GM18505 (cell line): ENCODE measurements at regions not wholly inside any gene's neighbourhood (a gene's known extent, or its start where the extent isn't known, plus 50 kb on each side); places are given as distances from the start of the nearest gene placed in this dataset.

Source experiments
- ATAC-seq: cut with Tn5 transposase; IDR thresholded peaks from one replicate; pipeline ENCODE4 v1.9.1; 2021; ENCODE audit not compliant: unreplicated experiment
- POLR2A ChIP-seq: IDR thresholded peaks from 4 replicates; pipeline ENCODE4 v1.6.1; 2011; ENCODE audit warnings: borderline replicate concordance; ENCODE audit not compliant: insufficient read depth, insufficient read length; ENCODE audit errors: extremely low read depth

- no peak for ATAC-seq
- TF ChIP-seq POLR2A = no peak
Measured at GRCh38 chr13:50323440-50324065, 308.3 kb downstream of the KCNRG start.

DNA sequence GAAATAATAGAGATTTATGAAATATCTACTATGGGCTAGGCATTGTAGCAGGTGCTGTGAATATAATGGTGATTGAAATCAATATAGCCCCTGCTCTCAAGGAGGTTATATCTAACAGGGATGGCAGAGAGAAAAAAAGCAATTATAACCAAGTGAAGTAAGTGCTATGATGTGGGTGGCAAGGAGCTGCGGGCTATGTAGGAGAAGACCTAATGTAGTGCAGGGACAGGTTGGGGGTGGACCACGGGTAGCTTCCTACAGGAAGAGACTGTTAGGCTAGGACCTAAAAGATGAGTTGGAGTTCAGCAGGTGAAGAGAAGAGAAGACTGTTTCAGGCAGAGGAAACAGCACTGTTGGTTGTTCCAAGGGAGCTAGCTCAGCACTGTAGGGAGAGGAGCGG is 311.0 kb downstream of the KCNRG start:
- no peak for TF ChIP-seq POLR2A
- no peak for ATAC-seq

DNA sequence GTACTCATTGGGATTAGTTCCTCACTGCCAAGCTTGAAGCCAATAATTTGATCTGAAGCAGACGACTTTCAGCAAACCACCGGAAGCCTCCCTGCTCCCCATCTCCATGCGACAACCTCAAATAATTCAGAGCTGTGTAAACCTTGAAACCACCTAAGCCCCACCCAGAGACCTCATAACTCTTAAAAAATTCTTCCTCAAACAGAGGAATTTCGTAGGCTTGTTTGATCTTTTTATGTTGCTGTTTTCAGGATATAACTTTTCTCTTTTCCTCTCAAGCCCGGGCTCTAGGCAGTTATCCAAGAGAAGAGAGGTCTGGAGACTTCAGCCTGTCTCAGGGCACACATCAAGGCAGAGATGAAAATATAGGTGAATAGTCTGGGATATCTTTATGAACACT is 311.6 kb downstream of the KCNRG start:
- no peak for ATAC-seq

GRCh38 chr13:50334115-50334778 is 319.0 kb downstream of the KCNRG start:
- no peak for TF ChIP-seq POLR2A
- no peak for ATAC-seq

More for the DNA sequence above, 311.6 kb downstream of the KCNRG start:
- TF ChIP-seq POLR2A = no peak

GRCh38 chr13:50334944-50335343 is 319.7 kb downstream of the KCNRG start:
- no peak for TF ChIP-seq POLR2A
- no peak for ATAC-seq

DNA sequence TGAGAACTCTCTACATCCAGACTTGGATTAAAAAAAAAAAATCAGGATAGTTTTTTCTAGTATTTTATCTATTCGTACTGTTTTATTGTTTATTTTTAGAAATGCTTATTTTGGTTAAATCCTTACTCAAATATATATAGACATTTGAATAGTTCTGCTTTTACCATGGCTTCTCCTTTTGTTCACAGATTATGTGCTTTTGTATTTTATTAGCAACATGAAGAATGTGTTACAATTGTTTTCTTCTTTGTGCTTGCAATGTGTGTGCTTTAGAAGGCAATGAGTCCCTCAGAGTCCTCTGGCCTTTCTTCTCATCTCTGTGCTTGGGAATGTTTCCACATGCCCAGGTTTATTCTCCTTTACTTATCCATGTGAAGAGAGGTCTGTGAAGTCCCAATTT is 324.0 kb downstream of the KCNRG start:
- no peak for ATAC-seq
- TF ChIP-seq POLR2A = no peak

DNA sequence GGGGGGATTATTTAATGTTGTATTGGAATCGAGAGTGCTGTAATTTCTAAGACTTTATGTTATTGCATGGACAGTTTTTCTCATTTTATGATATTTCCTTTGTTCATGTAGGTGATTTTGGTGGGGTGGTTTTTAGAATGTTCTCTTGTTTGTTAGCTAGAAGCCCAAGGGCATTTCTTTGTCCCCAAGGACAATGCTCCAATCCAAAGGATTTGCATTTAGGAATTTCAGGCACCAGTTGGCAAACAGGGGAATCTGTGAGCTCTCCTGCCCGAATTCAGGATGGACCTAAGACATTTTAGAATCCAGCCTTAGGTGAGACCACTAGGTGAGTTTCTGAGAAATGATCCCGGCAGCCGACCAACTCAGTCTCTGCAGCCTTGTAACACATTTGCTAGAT is 324.9 kb downstream of the KCNRG start:
- TF ChIP-seq POLR2A = no peak
- ATAC-seq = no peak

DNA sequence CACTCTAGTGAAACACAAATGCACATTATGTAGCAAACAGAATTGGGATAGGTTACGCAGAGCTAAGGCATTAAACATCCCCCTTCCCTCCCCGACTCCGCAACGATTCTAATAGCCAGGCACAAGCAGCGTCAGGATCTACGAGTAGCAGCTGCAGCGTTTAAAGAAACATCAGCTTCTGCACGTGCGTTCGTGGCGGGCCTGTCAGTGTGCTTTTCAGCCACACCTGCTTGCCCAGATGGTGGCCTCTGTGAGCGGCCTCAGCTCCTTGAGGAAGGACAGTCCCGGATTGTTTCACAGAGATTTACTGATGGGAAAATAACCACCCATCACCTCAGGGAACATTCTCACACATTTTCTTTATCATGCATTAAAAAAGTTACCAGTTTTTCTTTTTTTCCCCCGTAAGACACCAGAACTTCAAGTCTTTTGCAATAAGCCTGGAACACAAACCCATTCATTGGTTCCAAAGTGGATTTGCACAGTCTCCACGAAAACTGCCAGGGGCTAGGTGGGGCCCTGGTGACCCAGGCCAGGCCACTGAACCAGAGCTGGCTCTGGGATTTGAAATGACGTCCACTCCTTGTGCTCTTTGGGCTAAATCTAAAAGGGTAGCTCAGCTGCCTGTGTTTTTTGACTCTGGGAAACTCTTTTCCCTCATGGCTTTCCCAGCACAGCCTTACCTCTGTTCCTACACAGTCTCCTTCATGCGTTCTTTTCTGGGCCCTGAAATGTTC is 325.5 kb downstream of the KCNRG start:
- TF ChIP-seq POLR2A = no peak
- no peak for ATAC-seq

- no peak for TF ChIP-seq POLR2A
- no peak for ATAC-seq
Measured at GRCh38 chr13:50341526-50341925, 326.3 kb downstream of the KCNRG start.

- TF ChIP-seq POLR2A = no peak
- ATAC-seq = no peak
Measured at GRCh38 chr13:50344717-50345116, 329.5 kb downstream of the KCNRG start.

DNA sequence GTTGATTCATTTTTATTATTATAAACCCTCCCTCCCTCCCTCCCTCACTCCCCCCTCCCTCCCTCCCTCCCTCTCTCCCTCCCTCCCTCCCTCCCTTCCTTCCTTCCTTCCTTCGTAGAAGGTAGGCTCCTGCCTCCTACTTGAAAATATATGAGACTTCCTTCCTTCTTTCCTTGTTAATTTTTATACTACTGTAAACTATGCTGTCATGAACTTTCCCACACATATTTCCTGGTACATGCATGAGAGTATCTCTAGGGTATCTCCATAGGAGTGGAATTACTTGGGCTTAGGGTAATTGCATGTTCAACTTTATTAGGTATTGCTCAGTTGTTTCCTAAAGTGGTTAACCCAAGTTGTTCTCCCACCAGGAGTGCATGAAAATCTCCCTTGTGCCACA is 330.6 kb downstream of the KCNRG start:
- ATAC-seq = no peak
- no peak for TF ChIP-seq POLR2A

DNA sequence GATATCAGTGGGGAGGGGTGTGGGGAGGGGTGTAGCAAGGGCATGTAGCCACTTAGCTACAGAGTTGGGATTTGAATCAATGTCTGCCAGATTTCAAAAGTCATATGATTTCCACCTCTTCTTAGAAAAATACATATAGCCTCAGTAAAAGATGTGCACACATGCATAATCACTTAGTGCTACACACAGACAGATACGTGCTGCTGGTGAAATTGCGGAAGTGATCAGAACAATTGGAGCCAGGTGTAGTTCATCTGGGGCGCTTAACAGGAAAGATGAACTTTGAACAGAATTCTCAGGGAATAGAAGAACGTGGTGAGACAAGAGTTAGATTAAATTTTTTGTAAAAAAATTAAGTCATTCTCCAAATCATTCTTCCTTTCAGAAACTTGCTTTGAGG is 333.1 kb downstream of the KCNRG start:
- no peak for TF ChIP-seq POLR2A
- ATAC-seq = no peak

- ATAC-seq = no peak
- TF ChIP-seq POLR2A = no peak
Measured at GRCh38 chr13:50352720-50353480, 337.7 kb downstream of the KCNRG start.
